ENCODE measurements at regions not wholly inside any gene's neighbourhood (a gene's known extent, or its start where the extent isn't known, plus 50 kb on each side); places are given as distances from the start of the nearest gene placed in this dataset.

GRCh38 chr7:86252406-86252805, 391.3 kb upstream of the GRM3 start:
- TF ChIP-seq CTCF (IDR thresholded peaks at IDR 0.05) (no peak), POLR2A (IDR thresholded peaks at IDR 0.05) (no peak)
